Gastrocnemius medialis (tissue), 4 donors: ENCODE measurements at regions not wholly inside any gene's neighbourhood (a gene's known extent, or its start where the extent isn't known, plus 50 kb on each side); places are given as distances from the start of the nearest gene placed in this dataset.

Experiments used
- ATAC-seq, 2 donors: fragments of 150-250 bp; one replicate each; pipeline ENCODE4 v1.9.1; 2016
- DNase-seq, 2 donors: peaks; one replicate each; pipeline ENCODE4 v3.0.0-alpha.2; 2019
- H3K27ac ChIP-seq, 4 donors: fragments of 200-600 bp; sonication (generic); 1 replicate in 1 of 4; 2 replicates in 3 of 4; pipeline ENCODE4 v1.5.1; 2016 to 2018; ENCODE audit warnings: mild to moderate bottlenecking in 2 of 4, moderate library complexity in 1 of 4
- H3K27me3 ChIP-seq, 3 donors: fragments of 200-600 bp; sonication (generic) in 2 of 3; 1 replicate in 1 of 3; 2 replicates in 2 of 3; pipeline versions ENCODE4 v1.5.1 to v1.6.0; 2016 to 2019; ENCODE audit warnings: mild to moderate bottlenecking in 1 of 3, moderate library complexity in 1 of 3
- H3K36me3 ChIP-seq, 2 donors: fragments of 200-600 bp; sonication (generic) in 1 of 2; one replicate each; pipeline ENCODE4 v1.5.1; 2017 to 2018
- H3K4me1 ChIP-seq, 2 donors: fragments of 200-600 bp; sonication (generic) in 1 of 2; one replicate each; pipeline ENCODE4 v1.5.1; 2016 to 2017; ENCODE audit warnings: mild to moderate bottlenecking in 2 of 2
- H3K4me3 ChIP-seq, 4 donors: fragments of 200-600 bp; sonication (generic) in 3 of 4; 1 replicate in 1 of 4; 2 replicates in 3 of 4; pipeline ENCODE4 v1.5.1; 2016 to 2019; ENCODE audit warnings: mild to moderate bottlenecking in 2 of 4
- H3K9me3 ChIP-seq, 3 donors: fragments of 200-600 bp; sonication (generic) in 2 of 3; 1 replicate in 1 of 3; 2 replicates in 2 of 3; pipeline ENCODE4 v1.5.1; 2016 to 2019
- CTCF ChIP-seq, 5 experiments: fragments of 450-650 bp in 3 of 5; fragments of 200-600 bp in 2 of 5; sonication (generic) in 2 of 5; IDR thresholded peaks in 4 of 5; conservative IDR thresholded peaks in 1 of 5; 1 replicate in 4 of 5; 2 replicates in 1 of 5; pipeline ENCODE4 v1.5.1; 2016 to 2019; ENCODE audit warnings: antibody characterized with exemption in 5 of 5, mild to moderate bottlenecking in 3 of 5, moderate library complexity in 3 of 5
- POLR2A ChIP-seq, 2 donors: fragments of 450-650 bp; IDR thresholded peaks; one replicate each; pipeline ENCODE4 v1.6.1; 2017; ENCODE audit warnings: antibody characterized with exemption in 2 of 2, mild to moderate bottlenecking in 2 of 2, moderate library complexity in 2 of 2
- in situ Hi-C, 4 donors: fragments of 200-750 bp; cut with MboI; loops; one replicate each; pipeline versions ENCODE4 v1.15.0 to v1.8.0; 2017; ENCODE audit warnings: low sequenced_read_pairs in 4 of 4
- intact Hi-C: fragments of 100-400 bp; cut with DNase I; formaldehyde crosslinking; loops from one replicate; pipeline ENCODE4 v1.15.1; 2023; ENCODE audit warnings: low total_unique reads

GRCh38 chr18:51724790-51725721 lies 527.6 kb upstream of the MEX3C start:
- no peak overlapping the region for H3K27ac ChIP-seq
- ATAC-seq (no peak), DNase-seq (no peak)
- no peaks in the 10 kb centered on the region for H3K4me1 ChIP-seq
- in situ Hi-C loops (no loop called here), intact Hi-C loops (no loop called here)
- TF ChIP-seq POLR2A (IDR thresholded peaks at IDR 0.05), result no peak
- TF ChIP-seq CTCF (IDR thresholded peaks at IDR 0.05 in 4 of 5, conservative IDR thresholded peaks at IDR 0.05 in 1 of 5), result no peak
- H3K4me3 ChIP-seq, result no peak overlapping the region
- H3K27me3 ChIP-seq, result no peaks in the 10 kb centered on the region
- H3K36me3 ChIP-seq, result no peaks in the 10 kb centered on the region
- no peaks in the 10 kb centered on the region for H3K9me3 ChIP-seq

GRCh38 chr18:51726614-51727013 lies 529.1 kb upstream of the MEX3C start:
- intact Hi-C loops, result no loop called here
- ATAC-seq (no peak), DNase-seq (no peak)
- TF ChIP-seq POLR2A (IDR thresholded peaks at IDR 0.05), result no peak
- TF ChIP-seq CTCF (IDR thresholded peaks at IDR 0.05 in 4 of 5, conservative IDR thresholded peaks at IDR 0.05 in 1 of 5), result no peak
- Histone ChIP-seq H3K36me3 (no peaks in the 10 kb centered on the region), H3K9me3 (no peaks in the 10 kb centered on the region), H3K27me3 (no peaks in the 10 kb centered on the region), H3K27ac (no peak overlapping the region), H3K4me1 (no peaks in the 10 kb centered on the region), H3K4me3 (no peak overlapping the region)
- in situ Hi-C loops, result no loop called here

GRCh38 chr18:51727780-51728179 lies 530.3 kb upstream of the MEX3C start:
- Histone ChIP-seq H3K9me3 (no peaks in the 10 kb centered on the region), H3K4me3 (no peak overlapping the region), H3K27ac (no peak overlapping the region), H3K27me3 (no peaks in the 10 kb centered on the region), H3K36me3 (no peaks in the 10 kb centered on the region), H3K4me1 (no peaks in the 10 kb centered on the region)
- intact Hi-C loops, result no loop called here
- ATAC-seq (no peak), DNase-seq (no peak)
- no peak for TF ChIP-seq CTCF (IDR thresholded peaks at IDR 0.05 in 4 of 5, conservative IDR thresholded peaks at IDR 0.05 in 1 of 5)
- TF ChIP-seq POLR2A (IDR thresholded peaks at IDR 0.05), result no peak
- in situ Hi-C loops, result no loop called here

GRCh38 chr18:51731070-51731469 lies 533.6 kb upstream of the MEX3C start:
- no peaks in the 10 kb centered on the region for H3K36me3 ChIP-seq
- H3K27ac ChIP-seq, result no peak overlapping the region
- H3K4me3 ChIP-seq, result no peak overlapping the region
- DNase-seq, result no peak
- ATAC-seq, result no peak
- no peaks in the 10 kb centered on the region for H3K4me1 ChIP-seq
- intact Hi-C loops, result no loop called here
- TF ChIP-seq CTCF (IDR thresholded peaks at IDR 0.05 in 4 of 5, conservative IDR thresholded peaks at IDR 0.05 in 1 of 5) (no peak), POLR2A (IDR thresholded peaks at IDR 0.05) (no peak)
- H3K9me3 ChIP-seq, result no peaks in the 10 kb centered on the region
- no peaks in the 10 kb centered on the region for H3K27me3 ChIP-seq
- in situ Hi-C loops, result no loop called here
